ENCODE measurements at regions not wholly inside any gene's neighbourhood (a gene's known extent, or its start where the extent isn't known, plus 50 kb on each side); places are given as distances from the start of the nearest gene placed in this dataset.

DNA sequence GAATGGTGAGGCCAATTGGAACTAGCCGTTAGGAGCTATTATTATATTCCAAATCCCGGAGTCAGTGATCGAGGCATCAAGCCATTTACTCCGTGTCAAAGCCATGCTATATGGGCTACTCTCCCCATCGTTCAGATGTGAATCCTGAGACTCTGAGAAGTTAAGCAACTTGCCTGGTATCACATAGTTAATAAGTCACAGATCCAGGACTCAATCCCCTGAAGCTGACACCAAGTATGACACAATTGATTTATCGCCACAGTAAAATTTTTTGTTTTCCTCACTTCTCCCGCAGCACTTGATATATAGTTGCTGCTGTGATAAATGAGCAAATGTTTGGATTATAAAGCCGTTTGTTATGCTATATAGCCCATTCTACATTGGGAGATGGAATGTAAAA is 50.8 kb upstream of the TSHZ2 start:
- TF ChIP-seq, protein P1, sequence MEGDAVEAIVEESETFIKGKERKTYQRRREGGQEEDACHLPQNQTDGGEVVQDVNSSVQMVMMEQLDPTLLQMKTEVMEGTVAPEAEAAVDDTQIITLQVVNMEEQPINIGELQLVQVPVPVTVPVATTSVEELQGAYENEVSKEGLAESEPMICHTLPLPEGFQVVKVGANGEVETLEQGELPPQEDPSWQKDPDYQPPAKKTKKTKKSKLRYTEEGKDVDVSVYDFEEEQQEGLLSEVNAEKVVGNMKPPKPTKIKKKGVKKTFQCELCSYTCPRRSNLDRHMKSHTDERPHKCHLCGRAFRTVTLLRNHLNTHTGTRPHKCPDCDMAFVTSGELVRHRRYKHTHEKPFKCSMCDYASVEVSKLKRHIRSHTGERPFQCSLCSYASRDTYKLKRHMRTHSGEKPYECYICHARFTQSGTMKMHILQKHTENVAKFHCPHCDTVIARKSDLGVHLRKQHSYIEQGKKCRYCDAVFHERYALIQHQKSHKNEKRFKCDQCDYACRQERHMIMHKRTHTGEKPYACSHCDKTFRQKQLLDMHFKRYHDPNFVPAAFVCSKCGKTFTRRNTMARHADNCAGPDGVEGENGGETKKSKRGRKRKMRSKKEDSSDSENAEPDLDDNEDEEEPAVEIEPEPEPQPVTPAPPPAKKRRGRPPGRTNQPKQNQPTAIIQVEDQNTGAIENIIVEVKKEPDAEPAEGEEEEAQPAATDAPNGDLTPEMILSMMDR (IDR thresholded peaks at IDR 0.05): no peak
- TF ChIP-seq POLR2A (IDR thresholded peaks at IDR 0.05): no peak
